Caco-2 (cell line): ENCODE measurements at regions not wholly inside any gene's neighbourhood (a gene's known extent, or its start where the extent isn't known, plus 50 kb on each side); places are given as distances from the start of the nearest gene placed in this dataset.

ENCODE experiments used
- BruUV-seq: library from RNA; stranded (reverse); fragments of 400-500 nt; replicated peaks from 2 replicates; lab custom pipeline; 2021; lab: Mats Ljungman, UMichigan
- CTCF ChIA-PET: fragments of 300-600 bp; sonication (Branson Sonifier 250); formaldehyde crosslinking; loops from one replicate; lab custom pipeline; 2022; ENCODE audit warnings: antibody characterized with exemption; lab: Charles Lee
- POLR2A ChIA-PET: fragments of 300-600 bp; sonication (Branson Sonifier 250); formaldehyde crosslinking; loops from one replicate; lab custom pipeline; 2022; ENCODE audit warnings: antibody characterized with exemption; lab: Charles Lee
- DNase-seq, 2 experiments: peaks; one replicate each; pipeline versions ENCODE4 v3.0.0 to v3.0.0-alpha.2; 2020 to 2022
- H3K27me3 ChIP-seq: replicated peaks from 2 replicates; pipeline ENCODE4 v1.6.0; 2011; ENCODE audit warnings: low read length; ENCODE audit not compliant: control insufficient read depth, insufficient read depth
- H3K36me3 ChIP-seq: 2 replicates; pipeline ENCODE4 v1.5.1; 2011; ENCODE audit warnings: low read length; ENCODE audit not compliant: control insufficient read depth, insufficient read depth
- H3K4me1 ChIP-seq: fragments of 250-450 bp; sonication (Bioruptor Pico); 2 replicates; pipeline ENCODE4 v1.5.1; 2020; ENCODE audit warnings: mild to moderate bottlenecking
- H3K4me3 ChIP-seq: 2 replicates; pipeline ENCODE4 v1.5.1; 2011; ENCODE audit warnings: low read depth, mild to moderate bottlenecking, control low read depth, low read length
- H3K9me3 ChIP-seq: fragments of 250-450 bp; sonication (Bioruptor Pico); 2 replicates; pipeline ENCODE4 v1.5.1; 2020; ENCODE audit warnings: mild to moderate bottlenecking, moderate library complexity
- H3K27ac Mint-ChIP-seq: one replicate; pipeline ENCODE4 v1.8.0; 2022; ENCODE audit warnings: mixed read lengths; ENCODE audit not compliant: unreplicated experiment
- H3K27me3 Mint-ChIP-seq: one replicate; pipeline ENCODE4 v1.8.0; 2022; ENCODE audit warnings: mixed read lengths; ENCODE audit not compliant: insufficient read depth, unreplicated experiment
- H3K36me3 Mint-ChIP-seq: one replicate; pipeline ENCODE4 v1.8.0; 2022; ENCODE audit warnings: mild to moderate bottlenecking, mixed read lengths; ENCODE audit not compliant: insufficient read depth, unreplicated experiment
- H3K4me1 Mint-ChIP-seq: one replicate; pipeline ENCODE4 v1.8.0; 2022; ENCODE audit warnings: low read depth, mixed read lengths; ENCODE audit not compliant: unreplicated experiment
- H3K4me3 Mint-ChIP-seq: one replicate; pipeline ENCODE4 v1.8.0; 2022; ENCODE audit warnings: mild to moderate bottlenecking, moderate library complexity, mixed read lengths; ENCODE audit not compliant: unreplicated experiment
- H3K9me3 Mint-ChIP-seq: one replicate; pipeline ENCODE4 v1.8.0; 2022; ENCODE audit warnings: mixed read lengths; ENCODE audit not compliant: unreplicated experiment
- intact Hi-C: fragments of 100-400 bp; cut with micrococcal nuclease; formaldehyde crosslinking; loops from one replicate; pipeline ENCODE4 v1.10.0; 2022; ENCODE audit not compliant: unreplicated experiment
- TF ChIP-seq, protein P1 (sequence below), 2 experiments: fragments of 200-600 bp in 1 of 2; IDR thresholded peaks; 1 replicate in 1 of 2; 2 replicates in 1 of 2; pipeline versions ENCODE4 v1.5.1 to v1.8.0; 2011 to 2022; ENCODE audit warnings: antibody characterized with exemption in 1 of 2, control low read depth in 1 of 2, inconsistent platforms in 1 of 2, low read depth in 1 of 2, low read length in 1 of 2, mild to moderate bottlenecking in 1 of 2, moderate library complexity in 1 of 2; ENCODE audit not compliant: insufficient read depth in 1 of 2, severe bottlenecking in 1 of 2, unreplicated experiment in 1 of 2

DNA sequence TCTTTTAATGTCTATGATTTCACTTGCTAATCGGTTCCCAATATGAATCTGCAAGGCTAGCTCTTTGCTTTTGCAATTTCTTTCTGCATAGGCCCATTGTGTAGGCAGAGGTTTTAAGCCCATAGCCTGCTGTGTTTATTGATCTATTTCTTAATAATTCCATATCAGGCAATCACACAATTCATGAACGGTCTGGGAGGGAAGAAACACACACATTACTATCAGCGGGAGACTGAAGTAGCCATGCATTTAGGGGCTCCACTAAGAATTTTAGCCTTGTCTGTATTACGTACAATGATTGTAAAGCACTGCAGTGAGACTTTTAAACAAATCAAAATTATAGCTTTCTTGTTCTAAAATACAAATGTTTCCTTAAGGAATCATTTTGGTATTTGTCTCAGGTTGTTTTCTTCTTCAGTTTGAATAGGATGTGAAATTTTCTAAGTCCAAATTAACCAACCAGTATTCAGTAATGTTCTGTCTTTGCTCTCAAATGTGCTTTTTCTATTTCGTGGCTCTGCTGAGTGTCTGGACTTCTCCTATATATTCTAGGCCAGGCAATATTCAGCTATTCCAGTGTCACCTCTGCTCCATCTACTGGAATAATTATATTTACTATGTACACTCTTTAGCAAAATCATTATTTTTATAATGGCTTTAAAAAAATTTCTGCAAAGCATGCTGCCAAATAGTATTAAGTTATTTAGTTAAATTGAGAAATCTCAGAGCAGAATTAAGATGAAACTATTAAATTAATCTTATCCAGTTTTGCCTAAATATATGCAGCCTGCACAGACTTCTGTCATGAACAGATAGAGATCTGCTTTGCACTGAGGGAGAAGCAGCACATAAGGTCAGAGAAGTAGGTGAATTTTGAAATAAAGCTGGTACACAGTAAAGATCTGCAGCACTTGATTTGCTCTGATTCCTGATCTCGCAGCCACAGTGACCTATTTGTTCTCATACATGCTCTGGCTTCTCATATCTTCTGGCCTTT, 103.0 kb upstream of the NAALADL2 start:
- ChIA-PET POLR2A (no interaction called here), CTCF (no interaction called here)
- no peaks in the 10 kb centered on the region for H3K9me3 Mint-ChIP-seq
- no peaks in the 10 kb centered on the region for H3K27me3 Mint-ChIP-seq
- H3K36me3 Mint-ChIP-seq: no peaks in the 10 kb centered on the region
- TF ChIP-seq, protein P1, sequence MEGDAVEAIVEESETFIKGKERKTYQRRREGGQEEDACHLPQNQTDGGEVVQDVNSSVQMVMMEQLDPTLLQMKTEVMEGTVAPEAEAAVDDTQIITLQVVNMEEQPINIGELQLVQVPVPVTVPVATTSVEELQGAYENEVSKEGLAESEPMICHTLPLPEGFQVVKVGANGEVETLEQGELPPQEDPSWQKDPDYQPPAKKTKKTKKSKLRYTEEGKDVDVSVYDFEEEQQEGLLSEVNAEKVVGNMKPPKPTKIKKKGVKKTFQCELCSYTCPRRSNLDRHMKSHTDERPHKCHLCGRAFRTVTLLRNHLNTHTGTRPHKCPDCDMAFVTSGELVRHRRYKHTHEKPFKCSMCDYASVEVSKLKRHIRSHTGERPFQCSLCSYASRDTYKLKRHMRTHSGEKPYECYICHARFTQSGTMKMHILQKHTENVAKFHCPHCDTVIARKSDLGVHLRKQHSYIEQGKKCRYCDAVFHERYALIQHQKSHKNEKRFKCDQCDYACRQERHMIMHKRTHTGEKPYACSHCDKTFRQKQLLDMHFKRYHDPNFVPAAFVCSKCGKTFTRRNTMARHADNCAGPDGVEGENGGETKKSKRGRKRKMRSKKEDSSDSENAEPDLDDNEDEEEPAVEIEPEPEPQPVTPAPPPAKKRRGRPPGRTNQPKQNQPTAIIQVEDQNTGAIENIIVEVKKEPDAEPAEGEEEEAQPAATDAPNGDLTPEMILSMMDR (IDR thresholded peaks at IDR 0.05; ENCODE audit: insufficient read depth in 1 of 2, low read depth in 1 of 2, low read length in 1 of 2, severe bottlenecking in 1 of 2, unreplicated experiment in 1 of 2): no peak
- H3K27ac Mint-ChIP-seq: no peak overlapping the region
- DNase-seq: no peak
- intact Hi-C loops: loop anchor here (5.0 kb wide), 1 partner anchor 359 kb away; no protein-coding TSS in a partner anchor
- Histone ChIP-seq H3K9me3 (no peaks in the 10 kb centered on the region), H3K27me3 (no peaks in the 10 kb centered on the region), H3K4me3 (no peak overlapping the region), H3K4me1 (no peaks in the 10 kb centered on the region), H3K36me3 (no peaks in the 10 kb centered on the region)
- no TSS peak for BruUV-seq
- H3K4me1 Mint-ChIP-seq: no peaks in the 10 kb centered on the region
- H3K4me3 Mint-ChIP-seq: no peak overlapping the region

DNA sequence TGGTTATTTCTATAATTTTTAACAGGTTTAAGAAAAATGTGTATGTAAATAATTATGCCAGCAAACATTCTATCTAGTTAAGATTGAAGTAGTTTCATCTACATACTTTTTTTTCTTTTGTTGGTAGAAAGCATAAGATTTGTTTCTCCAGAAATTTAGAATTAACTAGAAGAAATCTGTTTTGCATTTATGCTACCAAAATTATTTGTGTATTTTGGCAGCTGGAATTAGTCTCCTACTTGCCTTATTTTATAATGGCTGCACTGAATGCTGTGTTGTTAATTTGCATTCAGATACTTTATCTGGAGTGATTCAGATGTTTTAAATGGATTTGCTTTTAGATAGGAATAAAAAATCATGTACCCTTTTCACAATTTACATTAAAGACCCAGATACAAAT, 100.2 kb upstream of the NAALADL2 start:
- Histone ChIP-seq H3K27me3 (no peaks in the 10 kb centered on the region), H3K36me3 (no peaks in the 10 kb centered on the region), H3K4me1 (no peaks in the 10 kb centered on the region), H3K4me3 (no peak overlapping the region), H3K9me3 (no peaks in the 10 kb centered on the region)
- POLR2A ChIA-PET: no interaction called here
- TF ChIP-seq, protein P1 (IDR thresholded peaks at IDR 0.05; ENCODE audit: insufficient read depth in 1 of 2, low read depth in 1 of 2, low read length in 1 of 2, severe bottlenecking in 1 of 2, unreplicated experiment in 1 of 2): no peak
- H3K27me3 Mint-ChIP-seq: no peaks in the 10 kb centered on the region
- H3K9me3 Mint-ChIP-seq: no peaks in the 10 kb centered on the region
- no peaks in the 10 kb centered on the region for H3K36me3 Mint-ChIP-seq
- intact Hi-C loops: loop anchor here (5.0 kb wide), 1 partner anchor 362 kb away; no protein-coding TSS in a partner anchor
- CTCF ChIA-PET: no interaction called here
- H3K4me1 Mint-ChIP-seq: no peaks in the 10 kb centered on the region
- no peak overlapping the region for H3K4me3 Mint-ChIP-seq
- no peak overlapping the region for H3K27ac Mint-ChIP-seq
- no TSS peak for BruUV-seq
- no peak for DNase-seq

DNA sequence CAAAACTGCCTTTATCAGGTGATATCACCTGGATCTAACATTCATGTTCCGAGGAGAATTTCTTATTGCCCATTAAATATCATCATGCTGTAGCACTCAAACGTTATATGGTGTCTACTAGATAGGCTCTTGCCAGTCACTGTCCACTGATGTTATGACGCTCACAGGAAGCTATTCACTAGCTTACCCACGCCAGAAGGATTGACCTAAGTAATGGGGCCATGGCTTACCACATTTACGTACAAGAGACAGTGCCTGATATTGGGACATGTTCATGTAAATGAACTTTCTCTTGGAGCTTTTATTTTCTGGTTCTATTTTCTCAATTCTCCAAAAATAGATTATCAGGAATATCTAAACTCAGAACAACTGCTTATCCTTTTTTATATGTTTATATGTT, 91.7 kb upstream of the NAALADL2 start:
- Mint-ChIP-seq H3K9me3 (no peaks in the 10 kb centered on the region), H3K4me3 (no peak overlapping the region), H3K4me1 (no peaks in the 10 kb centered on the region), H3K27ac (no peak overlapping the region), H3K36me3 (no peaks in the 10 kb centered on the region), H3K27me3 (no peaks in the 10 kb centered on the region)
- Histone ChIP-seq H3K27me3 (no peaks in the 10 kb centered on the region), H3K9me3 (no peaks in the 10 kb centered on the region), H3K36me3 (no peaks in the 10 kb centered on the region), H3K4me3 (no peak overlapping the region), H3K4me1 (no peaks in the 10 kb centered on the region)
- no TSS peak for BruUV-seq
- ChIA-PET CTCF (no interaction called here), POLR2A (no interaction called here)
- DNase-seq: no peak
- TF ChIP-seq, protein P1 (IDR thresholded peaks at IDR 0.05; ENCODE audit: insufficient read depth in 1 of 2, low read depth in 1 of 2, low read length in 1 of 2, severe bottlenecking in 1 of 2, unreplicated experiment in 1 of 2): no peak
- intact Hi-C loops: no loop called here
